Keratinocyte (primary cell): ENCODE measurements at regions not wholly inside any gene's neighbourhood (a gene's known extent, or its start where the extent isn't known, plus 50 kb on each side); places are given as distances from the start of the nearest gene placed in this dataset.

Source experiments
- DNase-seq: peaks from one replicate; pipeline ENCODE4 v3.0.0-alpha.2; 2011; ENCODE audit warnings: low read depth, missing footprints, low spot score
- FAIRE-seq: peaks from 2 replicates; lab custom pipeline; 2011; peaks lifted over from hg19 to GRCh38; lab: Jason Lieb, UNC
- H2AFZ ChIP-seq: 2 replicates; pipeline ENCODE4 v1.6.0; 2012; ENCODE audit warnings: low read length, control low read depth, inconsistent platforms; ENCODE audit not compliant: control insufficient read depth
- H3K27ac ChIP-seq: 2 replicates; pipeline ENCODE4 v1.5.1; 2011; ENCODE audit warnings: low read length; ENCODE audit not compliant: control insufficient read depth, insufficient read depth
- H3K27me3 ChIP-seq: 3 replicates; pipeline ENCODE4 v1.6.0; 2011; ENCODE audit warnings: low read length; ENCODE audit not compliant: control insufficient read depth, insufficient read depth; ENCODE audit errors: extremely low read depth
- H3K36me3 ChIP-seq, 2 experiments: 2 replicates in 1 of 2; 3 replicates in 1 of 2; pipeline ENCODE4 v1.5.1; 2011; ENCODE audit warnings: low read length in 2 of 2, mild to moderate bottlenecking in 1 of 2; ENCODE audit not compliant: control insufficient read depth in 2 of 2, insufficient read depth in 2 of 2; ENCODE audit errors: extremely low read depth in 1 of 2
- H3K4me1 ChIP-seq: 3 replicates; pipeline ENCODE4 v1.5.1; 2011; ENCODE audit warnings: low read length; ENCODE audit not compliant: control insufficient read depth, insufficient read depth; ENCODE audit errors: extremely low read depth
- H3K4me2 ChIP-seq: 3 replicates; pipeline ENCODE4 v1.6.0; 2011; ENCODE audit warnings: low read depth, low read length; ENCODE audit not compliant: control insufficient read depth, insufficient read depth; ENCODE audit errors: extremely low read depth
- H3K4me3 ChIP-seq, 3 experiments: fragments of 200-600 bp in 1 of 3; sonication (generic) in 1 of 3; 2 replicates in 2 of 3; 3 replicates in 1 of 3; pipeline ENCODE4 v1.5.1; 2011 to 2016; ENCODE audit warnings: low read length in 3 of 3, mild to moderate bottlenecking in 3 of 3, control low read depth in 2 of 3, inconsistent platforms in 1 of 3, low read depth in 1 of 3, mixed read lengths in 1 of 3, mixed run types in 1 of 3, moderate library complexity in 1 of 3; ENCODE audit not compliant: control insufficient read depth in 2 of 3, insufficient read depth in 2 of 3; ENCODE audit errors: extremely low read depth in 1 of 3
- H3K79me2 ChIP-seq: 2 replicates; pipeline ENCODE4 v1.6.0; 2012; ENCODE audit warnings: low read length; ENCODE audit not compliant: control insufficient read depth, insufficient read depth
- H3K9ac ChIP-seq: 3 replicates; pipeline ENCODE4 v1.6.0; 2011; ENCODE audit warnings: low read length; ENCODE audit not compliant: control insufficient read depth, insufficient read depth; ENCODE audit errors: extremely low read depth
- H3K9me1 ChIP-seq: 3 replicates; pipeline ENCODE4 v1.6.0; 2011; ENCODE audit warnings: low read length; ENCODE audit not compliant: control insufficient read depth, insufficient read depth; ENCODE audit errors: extremely low read depth
- H3K9me3 ChIP-seq: 2 replicates; pipeline ENCODE4 v1.5.1; 2012; ENCODE audit warnings: low read depth, low read length; ENCODE audit not compliant: control insufficient read depth
- H4K20me1 ChIP-seq: 3 replicates; pipeline ENCODE4 v1.6.0; 2011; ENCODE audit warnings: low read length; ENCODE audit not compliant: control insufficient read depth, insufficient read depth; ENCODE audit errors: extremely low read depth
- EZH2 ChIP-seq: IDR thresholded peaks from one replicate; pipeline ENCODE4 v1.6.1; 2012; ENCODE audit warnings: inconsistent platforms, mild to moderate bottlenecking, low read length, moderate library complexity
- dilution Hi-C: fragments of 300-500 bp; cut with MboI; formaldehyde crosslinking; loops from one replicate; pipeline ENCODE4 v1.7.0; 2020; ENCODE audit warnings: low sequenced_read_pairs; ENCODE audit not compliant: extremely low pct_ligation_motif_present
- TF ChIP-seq, protein P1 (sequence below), 3 experiments: IDR thresholded peaks in 1 of 3; conservative IDR thresholded peaks in 1 of 3; optimal IDR thresholded peaks in 1 of 3; 2 replicates in 2 of 3; 3 replicates in 1 of 3; pipeline versions ENCODE3 to v1.5.1; 2011; ENCODE audit warnings: low read length in 3 of 3, mild to moderate bottlenecking in 3 of 3, moderate library complexity in 2 of 3, control low read depth in 1 of 3, inconsistent platforms in 1 of 3; ENCODE audit not compliant: insufficient read depth in 2 of 3; ENCODE audit errors: extremely low read depth in 1 of 3

DNA sequence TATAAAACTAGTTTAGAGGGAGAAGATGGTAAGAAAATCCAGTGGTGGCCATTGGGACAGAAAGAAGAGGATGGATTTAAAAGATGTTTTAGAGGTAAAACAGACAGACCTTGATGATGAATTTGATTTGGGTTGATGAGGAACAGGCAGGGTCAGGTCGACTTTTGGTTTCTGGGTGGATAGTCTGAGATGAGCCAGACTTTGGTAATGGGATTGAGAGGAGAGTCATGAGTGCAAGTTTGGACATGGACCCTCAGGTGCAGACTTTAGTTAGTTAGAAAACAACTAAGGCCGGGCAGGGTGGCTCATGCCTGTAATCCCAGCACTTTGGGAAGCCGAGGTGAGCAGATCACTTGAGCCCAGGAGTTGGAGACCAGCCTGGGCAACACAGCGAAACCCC lies 257.9 kb downstream of the MAFB start:
- no peaks in the 10 kb centered on the region for H3K9me1 ChIP-seq
- DNase-seq = no peak
- no peak overlapping the region for H3K27ac ChIP-seq
- no peaks in the 10 kb centered on the region for H3K9me3 ChIP-seq
- no peak overlapping the region for H3K9ac ChIP-seq
- H3K36me3 ChIP-seq = no peaks in the 10 kb centered on the region
- no peak overlapping the region for H3K4me2 ChIP-seq
- peak; percentile 5 for FAIRE-seq
- H4K20me1 ChIP-seq = no peaks in the 10 kb centered on the region
- H2AFZ ChIP-seq = no peak overlapping the region
- dilution Hi-C loops = no loop called here
- no peaks in the 10 kb centered on the region for H3K27me3 ChIP-seq
- no peak overlapping the region for H3K4me3 ChIP-seq
- no peaks in the 10 kb centered on the region for H3K79me2 ChIP-seq
- H3K4me1 ChIP-seq = peaks cover 18% of the 10 kb centered on the region
- TF ChIP-seq EZH2 = no peak
- TF ChIP-seq, protein P1, sequence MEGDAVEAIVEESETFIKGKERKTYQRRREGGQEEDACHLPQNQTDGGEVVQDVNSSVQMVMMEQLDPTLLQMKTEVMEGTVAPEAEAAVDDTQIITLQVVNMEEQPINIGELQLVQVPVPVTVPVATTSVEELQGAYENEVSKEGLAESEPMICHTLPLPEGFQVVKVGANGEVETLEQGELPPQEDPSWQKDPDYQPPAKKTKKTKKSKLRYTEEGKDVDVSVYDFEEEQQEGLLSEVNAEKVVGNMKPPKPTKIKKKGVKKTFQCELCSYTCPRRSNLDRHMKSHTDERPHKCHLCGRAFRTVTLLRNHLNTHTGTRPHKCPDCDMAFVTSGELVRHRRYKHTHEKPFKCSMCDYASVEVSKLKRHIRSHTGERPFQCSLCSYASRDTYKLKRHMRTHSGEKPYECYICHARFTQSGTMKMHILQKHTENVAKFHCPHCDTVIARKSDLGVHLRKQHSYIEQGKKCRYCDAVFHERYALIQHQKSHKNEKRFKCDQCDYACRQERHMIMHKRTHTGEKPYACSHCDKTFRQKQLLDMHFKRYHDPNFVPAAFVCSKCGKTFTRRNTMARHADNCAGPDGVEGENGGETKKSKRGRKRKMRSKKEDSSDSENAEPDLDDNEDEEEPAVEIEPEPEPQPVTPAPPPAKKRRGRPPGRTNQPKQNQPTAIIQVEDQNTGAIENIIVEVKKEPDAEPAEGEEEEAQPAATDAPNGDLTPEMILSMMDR (optimal IDR thresholded peaks at IDR 0.05 in 1 of 3, IDR thresholded peaks at IDR 0.05 in 1 of 3, conservative IDR thresholded peaks at IDR 0.05 in 1 of 3; ENCODE audit: extremely low read depth in 1 of 3, insufficient read depth in 2 of 3, low read length in 3 of 3) = no peak

DNA sequence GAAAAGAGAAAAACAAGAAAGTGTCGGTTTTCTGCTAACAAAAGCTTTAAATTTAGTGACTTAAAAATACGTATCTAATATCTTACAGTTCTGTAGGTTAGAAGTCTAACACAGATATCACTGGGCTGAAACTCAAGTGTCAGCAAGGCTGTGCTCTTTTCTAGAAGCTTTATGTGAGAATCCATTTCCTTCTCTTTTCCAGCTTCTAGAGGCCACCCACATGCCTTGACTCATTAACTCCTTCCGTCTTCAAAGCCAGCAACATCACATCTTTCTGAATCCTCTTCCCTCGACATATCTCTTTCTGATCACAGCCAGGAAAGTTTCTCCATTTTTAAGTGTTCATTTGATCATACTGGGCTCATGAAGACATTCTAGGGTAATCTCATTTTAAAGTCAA lies 262.0 kb downstream of the MAFB start:
- no peaks in the 10 kb centered on the region for H3K9me1 ChIP-seq
- no peaks in the 10 kb centered on the region for H3K79me2 ChIP-seq
- no peaks in the 10 kb centered on the region for H3K36me3 ChIP-seq
- no peaks in the 10 kb centered on the region for H4K20me1 ChIP-seq
- no peaks in the 10 kb centered on the region for H3K27me3 ChIP-seq
- dilution Hi-C loops = no loop called here
- no peak for FAIRE-seq
- no peak overlapping the region for H3K4me3 ChIP-seq
- no peak overlapping the region for H3K27ac ChIP-seq
- peaks cover 14% of the 10 kb centered on the region for H3K4me1 ChIP-seq
- DNase-seq = no peak
- TF ChIP-seq EZH2 = no peak
- TF ChIP-seq, protein P1 (optimal IDR thresholded peaks at IDR 0.05 in 1 of 3, IDR thresholded peaks at IDR 0.05 in 1 of 3, conservative IDR thresholded peaks at IDR 0.05 in 1 of 3; ENCODE audit: extremely low read depth in 1 of 3, insufficient read depth in 2 of 3, low read length in 3 of 3) = no peak
- no peaks in the 10 kb centered on the region for H3K9me3 ChIP-seq
- H3K9ac ChIP-seq = no peak overlapping the region
- no peak overlapping the region for H3K4me2 ChIP-seq
- no peak overlapping the region for H2AFZ ChIP-seq
